Putamen (tissue), 1 donor: ENCODE measurements at regions not wholly inside any gene's neighbourhood (a gene's known extent, or its start where the extent isn't known, plus 50 kb on each side); places are given as distances from the start of the nearest gene placed in this dataset.

ENCODE experiments used
- DNase-seq: peaks from one replicate; pipeline ENCODE4 v3.0.0-alpha.2; 2016; ENCODE audit warnings: low spot score

DNA sequence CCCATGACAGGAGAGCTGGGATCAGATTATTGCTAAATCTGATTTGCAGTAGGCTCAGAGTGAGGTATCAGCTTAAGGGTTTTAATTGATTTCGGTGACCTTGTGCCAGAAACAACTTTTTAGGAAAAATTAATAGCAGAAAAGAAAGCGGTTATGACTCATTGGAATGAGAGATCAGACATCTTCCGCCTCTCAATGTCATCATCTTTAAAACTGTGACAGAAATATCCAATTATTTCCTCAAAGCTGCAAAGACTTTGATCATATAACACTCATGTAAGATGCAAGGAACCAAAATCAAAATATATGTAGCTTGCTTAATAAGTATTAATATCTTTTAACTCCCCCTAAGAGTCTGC, 190.1 kb upstream of the FOXF1 start:
- no peak for DNase-seq

DNA sequence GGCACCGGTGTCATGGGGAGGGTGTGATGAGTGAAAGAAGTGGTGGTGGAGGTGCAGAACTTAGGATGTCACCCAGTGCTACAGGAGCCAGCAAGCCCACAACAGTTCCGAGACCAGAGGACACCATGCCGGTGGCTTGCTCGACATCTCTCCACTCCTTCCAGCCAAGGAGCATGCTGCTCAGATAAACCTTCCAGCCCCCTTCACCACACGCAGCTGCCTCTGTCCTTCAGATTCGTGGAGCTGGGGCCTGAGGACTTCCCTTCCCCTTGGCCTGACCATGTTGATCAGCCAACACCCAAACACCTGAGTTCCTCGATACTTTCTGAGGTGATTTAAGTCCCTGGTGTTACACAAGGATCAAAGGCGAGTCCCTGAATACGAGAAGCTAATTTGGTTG, 188.8 kb upstream of the FOXF1 start:
- DNase-seq, result no peak

DNA sequence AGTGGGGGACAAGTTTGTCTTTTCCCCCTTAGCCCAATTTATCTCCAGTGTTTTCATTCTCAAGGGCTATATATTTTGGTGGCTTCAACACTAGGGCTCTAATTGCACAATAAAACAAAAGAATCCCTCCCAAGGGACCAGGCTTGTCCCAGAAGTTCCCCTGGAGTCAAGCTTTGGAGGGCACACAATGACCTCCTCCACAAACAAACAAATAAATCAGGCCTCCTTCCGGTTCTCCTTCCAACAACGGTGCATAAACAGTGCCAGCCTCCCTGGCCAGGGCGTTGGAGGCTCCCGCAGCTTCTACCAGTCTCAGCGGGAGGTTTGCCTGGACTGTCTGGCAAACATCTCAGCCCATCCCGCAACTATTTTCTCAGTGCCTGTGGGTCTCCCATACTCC, 188.0 kb upstream of the FOXF1 start:
- DNase-seq, result no peak

GRCh38 chr16:86322806-86323205, 187.5 kb upstream of the FOXF1 start:
- DNase-seq, result no peak

DNA sequence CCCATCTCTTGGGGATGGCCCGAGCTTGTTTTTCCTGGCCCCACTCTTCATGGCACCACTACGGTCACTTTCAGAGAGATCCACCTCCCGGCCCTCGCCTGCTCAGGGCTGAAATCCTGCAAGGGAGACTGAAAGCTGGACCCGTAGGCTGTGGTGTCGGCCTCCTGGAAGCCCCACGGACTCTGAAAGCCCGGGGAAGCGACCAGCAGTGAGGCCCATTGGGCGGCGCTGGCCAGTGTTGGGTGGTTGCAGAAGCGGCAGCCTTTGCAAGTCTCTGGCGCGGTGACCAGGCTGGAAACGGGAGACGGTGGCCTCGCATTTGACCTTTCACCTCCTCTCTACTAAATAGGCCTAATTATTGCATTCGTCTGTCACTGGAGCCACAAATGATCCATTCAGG, 186.0 kb upstream of the FOXF1 start:
- DNase-seq, result no peak

DNA sequence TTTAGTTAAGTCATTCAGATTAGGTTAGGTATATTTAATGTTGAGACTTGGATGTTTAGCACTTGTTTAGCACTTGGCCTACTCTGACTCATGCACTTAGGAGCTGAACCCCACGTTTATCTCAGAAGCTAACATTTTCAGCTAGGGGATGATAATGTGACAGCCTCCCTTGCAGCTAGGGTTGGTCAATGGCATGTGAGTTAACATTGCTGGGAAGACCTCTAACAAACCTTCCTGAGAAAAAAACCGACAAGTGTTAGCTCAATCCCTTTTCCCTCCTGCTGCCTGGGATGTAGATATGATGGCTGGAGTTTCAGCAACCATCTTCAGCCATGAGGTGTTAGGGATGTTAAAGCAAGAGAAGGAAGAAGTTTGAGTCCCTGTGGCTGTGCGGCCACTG, 185.0 kb upstream of the FOXF1 start:
- no peak for DNase-seq

DNA sequence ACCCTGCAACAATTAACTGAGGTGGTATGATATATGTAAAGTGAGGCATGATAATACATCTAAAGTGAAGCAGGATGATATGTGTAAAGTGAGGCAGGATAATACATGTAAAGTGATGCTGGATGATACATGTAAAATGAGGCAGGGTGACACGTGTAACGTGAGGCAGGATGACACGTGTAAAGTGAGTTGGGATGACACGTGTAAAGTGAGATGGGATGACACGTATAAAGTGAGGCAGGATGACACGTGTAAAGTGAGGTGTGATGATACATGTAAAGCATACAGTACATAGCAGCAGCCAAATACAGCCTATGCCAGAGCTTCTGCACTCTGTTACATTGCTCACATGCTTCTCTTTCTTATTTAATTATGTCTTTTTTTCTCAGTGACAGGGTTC, 184.4 kb upstream of the FOXF1 start:
- DNase-seq, result no peak

GRCh38 chr16:86327321-86327720, 183.0 kb upstream of the FOXF1 start:
- DNase-seq, result no peak

DNA sequence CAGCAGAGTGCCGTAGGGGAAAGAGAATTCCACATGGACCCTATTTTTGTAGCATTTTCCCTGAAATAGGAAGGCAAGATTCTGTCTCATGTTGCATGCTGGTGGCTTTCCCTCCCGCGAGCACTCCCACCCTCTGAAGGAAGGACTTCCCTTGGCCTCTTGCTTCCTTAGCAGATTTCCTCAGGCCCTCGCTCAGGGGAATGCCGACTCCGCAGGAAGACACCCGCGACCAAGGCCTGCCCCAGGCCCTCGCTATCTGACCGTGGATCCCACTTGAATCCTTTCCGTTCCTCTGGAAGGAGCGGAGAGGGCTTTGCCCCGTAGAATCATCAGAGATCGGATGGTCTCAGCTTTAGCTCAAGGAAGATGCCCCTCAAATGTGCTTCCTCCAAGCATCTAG, 179.4 kb upstream of the FOXF1 start:
- DNase-seq, result no peak

- no peak for DNase-seq
Measured at GRCh38 chr16:86334079-86334635, 176.2 kb upstream of the FOXF1 start.

DNA sequence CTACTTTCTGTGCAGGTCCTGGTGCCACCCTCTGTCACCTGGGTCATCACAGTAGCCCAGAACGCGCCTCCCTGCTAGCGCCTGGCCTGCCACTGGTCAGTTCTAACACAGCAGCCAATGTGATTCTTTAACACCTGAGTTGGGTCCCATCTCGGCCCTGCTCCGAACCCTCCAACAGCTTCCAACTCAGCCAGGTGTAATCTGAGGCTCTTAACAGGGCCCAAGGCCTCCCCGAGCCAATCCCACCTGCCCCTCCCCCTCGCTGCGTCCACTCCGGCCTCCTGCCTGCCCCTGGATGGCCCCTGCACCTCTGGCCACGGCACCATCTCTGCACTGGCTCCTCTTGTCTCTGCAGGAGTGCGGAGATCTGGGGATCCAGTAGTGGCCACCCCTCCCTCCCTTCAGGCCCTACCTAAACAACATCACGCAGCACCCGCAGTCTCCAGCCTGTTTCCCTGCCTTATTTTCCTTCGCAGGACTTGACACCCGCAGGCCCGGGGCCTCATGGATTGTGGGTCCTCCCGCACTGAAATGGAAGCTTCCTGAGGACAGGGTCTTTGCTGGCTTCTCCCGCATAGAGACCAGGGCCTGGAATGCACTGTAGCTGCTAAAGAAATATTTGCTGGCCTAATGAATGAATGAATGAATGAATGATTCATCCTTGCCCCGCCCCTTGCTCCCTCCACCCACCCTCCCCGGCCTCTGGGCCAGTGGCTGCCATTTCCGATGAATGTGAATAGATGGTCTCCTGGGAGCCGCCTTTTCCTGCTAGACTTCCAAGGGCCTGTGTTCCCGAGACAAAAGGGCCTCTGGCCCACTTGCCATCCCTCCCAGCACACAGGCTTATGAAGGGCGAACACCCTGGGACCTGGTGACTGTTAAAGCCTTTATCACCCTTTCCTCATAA, 174.8 kb upstream of the FOXF1 start:
- DNase-seq, result no peak

GRCh38 chr16:86337138-86337537, 173.2 kb upstream of the FOXF1 start:
- no peak for DNase-seq

DNA sequence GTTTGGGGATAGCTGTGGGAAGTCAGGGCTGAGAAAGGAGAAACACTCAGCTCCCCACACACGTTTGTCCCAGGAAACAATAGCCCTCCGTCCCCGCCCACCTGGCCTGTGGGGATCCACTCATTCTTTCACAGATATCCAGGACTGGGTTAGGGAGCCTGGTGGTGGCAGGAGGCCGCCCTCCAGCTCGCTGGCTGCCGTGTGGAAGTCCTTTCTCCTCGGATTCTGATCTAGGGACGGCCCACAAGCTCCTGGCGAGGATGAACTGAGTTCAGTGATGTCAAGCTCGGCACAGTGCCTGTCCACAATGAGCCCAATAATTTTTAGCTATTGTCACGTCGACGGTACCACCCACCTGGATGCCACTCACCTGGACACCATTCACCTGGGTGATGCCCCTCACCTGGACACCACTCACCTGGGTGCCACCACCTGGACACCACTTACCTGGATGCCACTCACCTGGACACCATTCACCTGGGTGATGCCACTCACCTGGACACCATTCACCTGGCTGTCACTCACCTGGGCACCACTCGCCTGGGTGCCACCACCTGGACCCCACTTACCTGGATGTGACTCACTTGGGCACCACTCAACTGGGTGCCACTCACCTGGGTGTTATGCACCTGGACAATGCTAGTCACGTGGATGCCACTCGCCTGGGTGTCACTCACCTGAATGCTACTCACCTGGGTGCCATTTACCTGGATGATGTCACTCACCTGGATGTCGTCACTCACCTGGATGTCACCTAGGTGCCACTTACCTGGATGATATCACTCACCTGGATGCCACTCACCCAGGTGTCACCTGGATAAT, 172.5 kb upstream of the FOXF1 start:
- no peak for DNase-seq

DNA sequence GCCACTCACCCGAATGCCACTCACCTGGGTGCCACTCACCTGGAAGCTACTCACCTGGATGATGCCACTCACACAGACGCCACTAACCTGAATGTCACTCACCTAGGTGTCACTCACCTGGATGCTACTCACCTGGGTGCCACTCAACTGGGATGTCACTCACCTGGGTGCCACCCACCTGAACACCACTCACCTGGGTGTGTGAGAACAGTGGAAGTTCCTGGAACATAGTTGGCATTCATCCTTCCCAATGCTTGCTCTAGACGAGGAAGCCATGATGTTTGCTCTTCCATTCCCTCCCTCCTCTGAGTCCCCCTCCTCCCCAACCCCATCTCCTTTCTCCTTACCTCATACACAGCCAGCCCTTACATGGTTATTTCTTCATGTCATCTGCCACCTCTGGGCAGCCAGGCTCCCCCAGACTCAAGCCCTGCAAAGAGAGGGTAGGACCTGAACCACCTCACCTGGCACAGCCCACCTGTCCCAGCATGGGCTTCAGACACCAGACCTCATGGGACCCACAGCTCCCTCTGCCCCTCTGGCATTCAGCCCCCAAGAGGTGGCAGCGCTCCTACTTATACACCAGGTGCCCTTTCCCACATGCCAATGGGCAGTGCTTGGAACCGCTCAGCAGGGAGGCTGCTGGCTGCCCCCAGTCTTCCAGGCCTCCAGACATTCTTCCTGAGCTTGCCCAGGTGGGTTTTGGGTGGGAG, 171.8 kb upstream of the FOXF1 start:
- no peak for DNase-seq

DNA sequence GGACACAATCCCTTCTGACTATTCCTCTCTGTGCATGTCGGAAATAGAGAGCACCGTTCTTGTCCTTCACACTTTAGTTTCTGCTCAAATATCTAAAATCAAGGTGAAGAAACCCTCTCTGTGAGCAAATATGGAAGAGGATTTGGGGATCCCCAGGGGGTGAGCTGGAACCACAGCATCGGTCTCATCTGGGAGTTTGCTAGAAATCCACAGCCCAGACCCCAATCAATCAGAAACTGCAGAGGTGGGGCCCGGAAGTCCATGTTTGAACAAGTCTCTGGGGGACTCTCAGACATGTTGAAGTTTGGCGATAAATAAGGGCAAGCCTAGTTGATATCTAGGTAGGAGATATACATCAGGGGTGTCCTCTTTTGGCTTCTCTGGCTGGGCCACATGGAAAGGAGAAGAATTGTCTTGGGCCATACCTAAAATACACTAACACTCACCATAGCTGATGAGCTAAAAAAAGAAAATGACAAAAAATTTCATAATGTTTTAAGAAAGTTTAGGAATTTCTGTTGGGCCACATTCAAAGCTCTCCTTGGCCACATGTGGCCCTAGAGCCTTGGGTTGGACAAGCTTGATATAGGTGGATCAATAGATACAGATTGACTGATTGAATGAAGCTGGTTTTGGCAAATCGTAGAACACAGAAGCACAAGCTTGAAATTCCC, 168.0 kb upstream of the FOXF1 start:
- no peak for DNase-seq

- no peak for DNase-seq
Measured at GRCh38 chr16:86343027-86343795, 167.1 kb upstream of the FOXF1 start.

DNA sequence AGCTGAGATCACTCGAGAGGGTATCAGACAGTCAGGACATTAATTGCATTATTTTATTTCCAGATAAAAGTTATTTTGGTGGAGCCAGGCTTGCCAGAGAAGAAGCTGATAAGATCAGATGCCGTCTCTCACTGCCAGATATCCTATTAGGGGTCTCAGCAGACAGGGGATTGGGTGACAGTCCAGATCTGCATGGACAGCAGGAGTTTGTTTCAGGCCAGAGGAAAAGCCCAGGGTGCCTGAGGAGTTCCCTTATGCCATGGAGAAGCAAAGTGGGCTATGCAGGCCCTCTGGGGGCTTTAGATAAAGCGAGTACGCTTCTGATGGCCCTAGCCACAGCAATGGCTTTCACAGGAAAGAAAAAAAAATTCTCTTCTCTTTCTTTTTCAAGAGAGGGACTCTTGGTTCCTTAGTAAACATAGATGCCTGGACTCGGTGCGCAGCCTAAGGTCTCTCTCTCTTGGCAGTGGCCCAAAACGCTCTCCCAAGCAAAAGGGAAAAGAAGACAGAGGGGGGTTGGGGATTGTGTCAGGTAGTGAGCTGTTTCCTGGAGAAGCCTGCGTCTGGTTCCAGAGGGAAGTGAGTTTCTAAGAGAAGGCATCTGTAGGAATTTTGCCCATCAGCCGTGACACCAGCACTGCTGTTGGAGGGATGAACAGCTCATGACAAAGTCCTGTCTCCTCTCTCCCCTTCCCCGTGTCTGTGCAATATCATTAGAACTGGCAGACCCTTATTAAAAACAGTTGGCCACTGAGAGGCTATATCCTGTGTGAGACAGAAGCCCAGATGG, 166.3 kb upstream of the FOXF1 start:
- DNase-seq, result no peak

GRCh38 chr16:86344586-86344871, 165.8 kb upstream of the FOXF1 start:
- DNase-seq, result no peak

- DNase-seq, result no peak
Measured at GRCh38 chr16:86344881-86345280, 165.4 kb upstream of the FOXF1 start.

DNA sequence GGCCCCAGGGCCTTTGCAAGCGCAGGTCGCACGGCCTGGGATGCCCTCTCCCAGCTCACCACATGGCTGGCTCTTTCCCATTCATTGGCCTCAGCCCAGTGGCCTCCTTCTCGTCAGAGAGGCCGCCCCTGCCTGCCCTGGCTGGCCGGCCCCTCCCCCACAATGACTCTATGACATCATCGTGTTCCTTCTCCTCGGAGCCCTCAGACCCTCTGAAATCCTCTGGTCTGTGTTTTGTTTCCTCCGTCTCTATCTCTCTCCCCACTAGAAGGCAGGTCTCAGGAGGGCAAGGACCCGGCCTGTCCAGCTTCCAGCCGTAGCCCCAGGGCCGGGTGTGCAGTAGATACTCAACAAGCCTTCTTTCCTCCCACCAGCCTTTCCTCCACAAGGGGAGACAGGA, 164.8 kb upstream of the FOXF1 start:
- DNase-seq, result no peak
